GM21447 (cell line): ENCODE measurements at regions not wholly inside any gene's neighbourhood (a gene's known extent, or its start where the extent isn't known, plus 50 kb on each side); places are given as distances from the start of the nearest gene placed in this dataset.

Experiments
- ATAC-seq: cut with Tn5 transposase; IDR thresholded peaks from one replicate; pipeline ENCODE4 v1.9.1; 2021; ENCODE audit not compliant: unreplicated experiment

- ATAC-seq = no peak
Observed at GRCh38 chr9:118281772-118282171, 577.6 kb downstream of the TLR4 start.

GRCh38 chr9:118283488-118283887 lies 579.3 kb downstream of the TLR4 start:
- no peak for ATAC-seq

GRCh38 chr9:118290116-118290515 lies 585.9 kb downstream of the TLR4 start:
- no peak for ATAC-seq

GRCh38 chr9:118295413-118295812 lies 591.2 kb downstream of the TLR4 start:
- no peak for ATAC-seq

GRCh38 chr9:118302721-118303120 lies 598.5 kb downstream of the TLR4 start:
- no peak for ATAC-seq

- ATAC-seq = no peak
Observed at GRCh38 chr9:118303216-118303615, 599.0 kb downstream of the TLR4 start.

- ATAC-seq = no peak
Observed at GRCh38 chr9:118305331-118305730, 601.1 kb downstream of the TLR4 start.

- ATAC-seq = no peak
Observed at GRCh38 chr9:118306801-118307200, 602.6 kb downstream of the TLR4 start.

GRCh38 chr9:118313965-118314364 lies 609.8 kb downstream of the TLR4 start:
- ATAC-seq = no peak

- no peak for ATAC-seq
Observed at GRCh38 chr9:118316831-118317343, 612.7 kb downstream of the TLR4 start.

- ATAC-seq = no peak
Observed at GRCh38 chr9:118318770-118319431, 614.7 kb downstream of the TLR4 start.

- no peak for ATAC-seq
Observed at GRCh38 chr9:118321788-118322187, 617.6 kb downstream of the TLR4 start.

- ATAC-seq = no peak
Observed at GRCh38 chr9:118324706-118325105, 620.5 kb downstream of the TLR4 start.

- ATAC-seq = no peak
Observed at GRCh38 chr9:118325757-118326156, 621.6 kb downstream of the TLR4 start.

- ATAC-seq = no peak
Observed at GRCh38 chr9:118326326-118326725, 622.1 kb downstream of the TLR4 start.

- no peak for ATAC-seq
Observed at GRCh38 chr9:118330191-118330986, 626.2 kb downstream of the TLR4 start.

GRCh38 chr9:118331622-118332045 lies 627.4 kb downstream of the TLR4 start:
- ATAC-seq = no peak

- no peak for ATAC-seq
Observed at GRCh38 chr9:118336250-118336942, 632.2 kb downstream of the TLR4 start.

- ATAC-seq = no peak
Observed at GRCh38 chr9:118336943-118337330, 632.7 kb downstream of the TLR4 start.

GRCh38 chr9:118360036-118360435 lies 655.8 kb downstream of the TLR4 start:
- no peak for ATAC-seq

- no peak for ATAC-seq
Observed at GRCh38 chr9:118362123-118362522, 657.9 kb downstream of the TLR4 start.

- ATAC-seq = no peak
Observed at GRCh38 chr9:118362596-118362995, 658.4 kb downstream of the TLR4 start.
